Islet precursor cell (in vitro differentiated cells): ENCODE measurements at regions not wholly inside any gene's neighbourhood (a gene's known extent, or its start where the extent isn't known, plus 50 kb on each side); places are given as distances from the start of the nearest gene placed in this dataset.

Source experiments
- DNase-seq: peaks from one replicate; pipeline ENCODE4 v3.0.0-alpha.2; 2018

DNA sequence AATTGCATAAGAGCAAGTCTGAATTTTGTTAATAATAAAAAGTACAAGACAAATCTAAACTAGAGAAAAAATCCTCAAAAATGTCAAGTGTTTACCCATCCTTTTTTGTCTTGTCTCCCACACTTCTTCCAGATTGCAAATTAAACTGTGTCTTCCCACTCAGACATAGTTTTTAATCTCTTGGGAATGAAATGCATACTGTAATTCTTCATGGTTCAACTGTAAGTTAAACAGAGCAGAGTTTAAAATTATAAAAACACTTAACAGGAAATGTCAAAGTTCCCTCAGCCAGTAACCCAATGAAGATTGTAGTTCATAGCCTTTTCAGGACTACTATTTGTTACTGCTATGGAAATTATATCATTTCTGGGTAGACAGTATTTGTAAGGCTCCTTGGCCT is 171.8 kb downstream of the UBE2E3 start:
- no peak for DNase-seq

DNA sequence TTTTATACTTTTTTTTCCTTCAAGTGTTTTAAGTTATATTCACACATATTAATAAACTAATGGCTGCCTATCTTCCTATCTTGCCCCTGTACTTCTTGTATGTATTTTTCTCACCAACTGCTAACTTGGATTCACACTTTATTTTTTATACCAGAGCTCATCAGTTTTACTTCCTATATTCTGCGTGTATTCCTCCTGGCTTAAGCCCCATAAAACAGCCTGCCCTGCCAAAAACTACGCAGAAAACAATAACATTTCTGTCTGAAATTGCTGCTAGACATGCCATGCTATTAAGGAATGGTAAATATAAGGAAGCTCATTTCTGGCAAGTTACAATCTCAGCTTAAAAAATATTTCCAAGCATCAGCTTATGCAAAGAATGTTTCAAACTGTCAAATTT is 172.3 kb downstream of the UBE2E3 start:
- DNase-seq: no peak

DNA sequence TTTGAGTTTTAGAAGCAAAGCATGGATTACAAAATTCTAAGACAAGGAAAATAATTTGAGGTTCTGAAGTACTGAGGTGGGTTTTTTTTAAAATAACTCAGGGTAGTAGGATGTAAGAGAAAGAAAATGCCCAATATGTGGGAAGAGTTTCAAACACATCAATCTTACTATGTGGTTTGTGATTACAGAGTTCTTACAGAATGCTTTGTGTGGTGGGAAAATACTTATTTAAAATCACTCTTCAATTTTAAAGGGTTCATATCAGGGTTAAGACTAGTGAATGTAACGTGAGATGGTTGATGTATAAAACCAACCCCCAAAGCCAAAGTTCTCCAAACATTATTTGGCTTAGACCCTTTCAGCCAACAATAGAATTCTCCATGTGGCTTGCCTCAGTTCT is 173.5 kb downstream of the UBE2E3 start:
- no peak for DNase-seq

DNA sequence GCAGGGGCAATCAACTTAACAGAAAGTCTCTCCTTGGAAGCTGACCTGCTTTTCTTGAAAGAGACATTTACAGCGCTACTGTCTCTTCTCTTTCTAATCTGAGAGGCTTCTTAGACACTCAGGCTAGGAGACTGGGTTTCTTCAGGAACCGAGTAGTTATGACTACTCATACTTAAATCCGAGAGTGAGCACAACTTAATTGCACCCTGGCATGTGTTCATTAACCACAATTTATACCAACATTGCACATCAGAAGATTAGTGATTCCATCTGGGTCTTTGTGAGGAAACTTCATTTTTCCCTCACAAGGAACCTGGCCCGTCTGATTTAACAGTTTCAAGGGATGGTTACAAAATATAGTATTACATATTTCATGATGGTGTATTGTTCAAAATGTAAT is 176.9 kb downstream of the UBE2E3 start:
- DNase-seq: no peak

DNA sequence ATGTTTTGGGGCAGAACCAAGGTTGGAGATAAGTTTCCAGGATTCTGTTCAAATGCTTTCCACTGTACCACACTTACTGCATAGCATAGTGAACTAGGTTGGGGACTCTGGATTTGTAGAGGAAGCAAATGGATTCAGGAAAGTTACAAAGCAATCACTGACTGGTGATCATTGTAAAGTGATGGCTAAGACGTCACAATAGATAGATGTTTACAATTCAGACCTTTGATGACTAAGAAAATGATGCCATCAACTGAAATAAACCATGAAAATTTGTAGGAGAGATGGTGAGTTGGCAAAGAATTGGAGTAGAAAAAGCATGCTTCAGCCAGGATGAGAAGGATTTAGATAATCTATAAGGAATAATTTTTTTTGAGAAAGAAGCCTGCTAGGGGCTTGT is 178.0 kb downstream of the UBE2E3 start:
- no peak for DNase-seq

DNA sequence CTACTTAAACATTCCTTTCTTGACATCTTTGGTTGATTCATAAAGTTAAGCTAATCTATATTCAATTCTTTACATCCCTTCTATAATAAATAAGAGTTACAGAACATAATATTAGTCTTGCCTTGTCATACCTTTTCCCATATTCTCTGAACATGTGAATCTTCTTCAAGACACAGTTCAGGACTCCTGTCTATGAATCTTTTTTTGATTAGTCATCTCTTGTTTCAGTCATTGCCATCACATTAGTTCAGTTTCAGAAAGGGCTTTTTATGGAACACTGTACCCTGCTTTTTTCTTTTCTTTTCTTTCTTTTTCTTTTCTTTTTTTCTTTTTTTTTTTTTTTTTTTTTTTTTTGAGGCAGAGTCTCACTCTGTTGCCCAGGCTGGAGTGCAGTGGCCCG is 181.2 kb downstream of the UBE2E3 start:
- no peak for DNase-seq

DNA sequence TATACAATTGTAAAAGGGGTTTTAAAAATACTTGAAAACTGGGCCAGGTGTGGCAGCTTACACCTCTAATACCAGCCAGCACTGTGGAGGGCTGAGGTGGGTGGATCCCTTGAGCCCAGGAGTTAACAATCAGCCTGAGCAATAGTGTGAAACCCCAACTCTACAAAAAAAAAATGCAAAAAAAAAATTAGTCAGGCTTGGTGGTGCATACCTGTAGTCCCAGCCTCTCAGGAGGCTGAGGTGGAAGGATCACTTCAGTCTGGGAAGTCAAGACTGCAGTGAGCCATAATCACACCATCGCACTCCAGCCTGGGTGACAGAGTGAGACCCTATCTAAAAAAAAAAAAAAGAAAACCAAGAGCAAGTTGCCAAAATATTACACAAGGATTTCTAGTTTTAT is 182.7 kb downstream of the UBE2E3 start:
- no peak for DNase-seq

DNA sequence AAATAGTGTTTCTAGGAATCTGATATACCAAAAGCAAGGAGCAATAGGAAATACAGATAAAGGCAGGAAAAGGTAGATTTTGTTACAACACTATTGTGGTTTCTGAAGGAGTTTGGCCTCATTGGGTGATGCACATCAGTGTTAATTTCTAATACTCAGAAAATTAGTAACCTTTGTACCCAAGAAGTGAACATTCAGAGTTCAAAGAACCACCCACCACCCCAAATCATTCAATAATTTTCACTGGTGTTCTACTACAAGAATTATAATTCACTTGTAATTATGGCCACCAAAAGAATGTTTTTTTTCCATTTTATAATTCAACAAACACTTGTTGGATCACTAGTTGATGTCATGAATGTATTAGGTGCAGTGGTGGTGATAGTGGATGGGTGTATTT is 183.3 kb downstream of the UBE2E3 start:
- DNase-seq: no peak

DNA sequence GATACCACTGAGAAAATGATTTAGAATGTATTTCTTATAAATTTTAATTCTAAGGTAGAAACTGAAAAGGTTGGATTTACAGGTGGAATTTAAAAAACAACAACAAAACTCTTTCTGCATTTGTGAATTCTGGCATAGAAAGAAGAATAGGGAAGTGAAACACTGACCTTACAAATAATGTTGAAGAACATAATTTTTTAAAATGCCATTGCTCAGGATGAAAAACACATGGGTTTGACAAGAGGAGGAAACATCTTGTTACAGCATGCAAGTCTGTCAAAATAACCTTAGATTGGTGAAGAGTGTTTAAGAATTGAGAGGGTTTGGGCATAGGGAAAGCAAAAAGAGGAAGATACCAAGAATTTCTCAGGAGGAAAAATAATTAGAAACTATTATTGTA is 184.3 kb downstream of the UBE2E3 start:
- no peak for DNase-seq

DNA sequence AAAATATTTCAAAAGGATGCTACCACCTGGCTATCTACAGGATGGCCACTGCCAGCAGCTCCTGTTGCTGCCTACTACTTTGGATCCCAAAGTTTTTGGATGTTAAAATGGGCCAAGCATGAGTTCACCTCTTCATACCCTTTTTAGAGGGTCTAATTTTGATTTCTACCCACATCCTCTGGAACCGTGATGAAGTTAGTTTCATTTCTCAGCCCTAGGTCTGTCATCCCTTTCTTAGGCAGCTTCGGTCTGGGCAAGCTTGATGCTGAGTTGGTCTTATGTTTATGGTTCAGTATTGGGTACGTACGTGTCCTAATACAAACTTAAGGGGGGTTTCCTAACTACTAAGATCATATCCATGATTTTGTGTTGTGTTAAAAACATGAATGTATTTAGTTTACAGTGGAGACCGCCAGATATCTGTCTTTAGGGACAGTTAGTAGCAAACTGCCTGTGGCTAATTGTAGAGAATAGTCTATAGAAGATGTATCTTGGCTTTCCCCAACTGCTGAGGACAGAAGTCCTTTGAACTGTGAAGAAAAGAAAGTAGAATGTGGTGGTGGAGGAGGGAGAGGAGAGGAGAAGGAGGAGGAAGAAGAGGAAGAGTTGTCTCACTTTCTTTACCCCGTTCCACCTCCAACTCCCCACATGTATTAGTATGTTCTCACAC is 184.9 kb downstream of the UBE2E3 start:
- DNase-seq: no peak

DNA sequence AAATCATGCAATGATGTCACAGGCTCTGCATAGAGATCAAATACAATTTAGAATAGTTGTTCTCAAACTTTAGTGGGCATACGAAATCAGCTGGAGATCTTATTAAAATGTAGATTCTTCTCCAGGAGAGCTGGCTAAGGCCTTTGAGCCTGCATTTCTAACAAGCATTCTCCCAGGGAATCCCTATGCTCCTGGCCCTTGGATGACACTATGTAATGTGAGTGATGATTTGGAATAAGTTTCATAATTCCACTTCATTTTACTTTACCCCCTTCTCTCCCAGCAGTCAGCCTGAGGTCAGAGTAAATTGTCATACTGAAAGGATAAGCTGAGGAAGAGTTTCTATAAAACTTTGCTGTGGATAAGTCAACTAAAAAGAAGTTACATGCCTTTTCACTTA is 189.1 kb downstream of the UBE2E3 start:
- DNase-seq: no peak

DNA sequence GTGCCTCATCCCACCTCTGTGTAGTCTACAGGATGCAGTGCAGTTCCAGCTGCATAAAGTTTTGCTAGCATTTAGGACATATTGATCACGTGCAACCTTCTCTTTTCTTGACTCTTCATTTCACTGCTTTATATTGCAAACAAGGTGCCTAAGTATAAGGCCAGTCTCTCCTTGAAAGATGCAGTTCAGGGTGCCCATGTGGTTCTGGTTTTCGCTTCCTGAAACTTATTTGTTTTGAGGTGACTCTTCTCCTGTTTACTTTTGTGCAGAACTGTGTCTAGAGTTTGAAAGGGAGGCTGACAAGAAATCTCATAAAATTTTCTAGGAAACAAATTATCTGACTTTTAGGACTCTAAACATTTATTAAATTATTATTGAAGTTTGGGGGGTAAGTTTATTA is 189.9 kb downstream of the UBE2E3 start:
- no peak for DNase-seq

DNA sequence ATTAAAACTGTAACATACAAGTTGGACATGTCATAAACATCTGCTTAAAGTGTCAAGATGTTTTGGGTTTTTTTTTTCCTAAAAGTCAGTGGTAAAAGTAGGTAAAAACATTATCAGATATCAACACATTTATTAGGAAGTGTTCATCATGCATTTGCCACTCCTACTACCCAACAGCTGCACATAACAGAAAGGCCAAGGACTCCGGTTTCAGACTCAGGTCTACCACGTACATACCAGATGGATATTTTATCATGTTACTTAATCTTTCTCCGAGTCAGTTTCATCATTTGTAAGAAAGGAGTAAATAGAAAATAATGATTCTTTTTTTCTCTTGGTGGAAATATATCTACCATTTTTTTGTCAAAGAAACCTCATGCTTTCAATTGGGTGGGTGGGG is 192.3 kb downstream of the UBE2E3 start:
- DNase-seq: no peak

DNA sequence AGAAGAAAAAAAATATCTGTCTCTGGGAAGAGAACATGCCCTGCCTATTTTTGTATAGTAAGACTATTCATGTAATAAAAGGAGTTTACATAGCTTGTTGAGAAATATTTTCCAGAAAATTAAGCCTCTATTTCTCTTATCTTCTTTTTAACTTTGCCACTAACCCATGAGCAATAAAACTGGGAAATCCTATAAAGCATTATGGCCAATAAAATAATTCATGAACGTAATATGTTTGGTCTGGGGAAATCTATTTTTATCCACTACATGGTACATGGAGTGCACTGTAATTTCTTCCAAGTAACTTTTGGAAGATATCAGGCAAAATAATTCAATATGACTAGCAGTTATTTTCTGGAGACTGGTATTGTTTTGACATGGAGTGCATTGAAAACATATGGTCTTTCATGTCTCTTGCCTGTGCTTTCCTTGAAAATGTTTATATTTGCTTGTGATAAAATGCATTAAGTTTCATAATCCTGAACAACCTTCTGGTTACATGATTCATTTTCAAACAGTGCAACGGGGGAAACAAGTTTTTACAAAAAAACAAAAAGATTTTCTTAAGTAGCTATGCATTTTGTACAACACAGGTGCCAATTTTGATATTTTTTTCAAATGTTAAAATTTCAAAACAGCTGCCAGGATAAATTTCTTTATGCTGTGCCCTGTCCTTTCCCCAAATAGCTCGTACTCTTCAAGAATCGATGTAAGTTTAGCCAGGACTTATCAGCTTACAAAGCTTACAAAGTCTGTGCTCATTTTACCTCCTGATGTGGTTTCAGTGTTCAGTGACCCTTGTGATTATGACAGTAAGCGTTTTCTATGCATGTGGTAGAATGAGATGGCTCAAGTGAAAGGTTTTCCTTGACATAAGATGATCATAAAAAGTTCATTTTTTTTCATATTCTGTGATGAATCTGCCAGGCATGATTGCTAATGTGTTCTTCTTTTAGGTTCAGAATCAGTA is 194.5 kb downstream of the UBE2E3 start:
- DNase-seq: no peak

DNA sequence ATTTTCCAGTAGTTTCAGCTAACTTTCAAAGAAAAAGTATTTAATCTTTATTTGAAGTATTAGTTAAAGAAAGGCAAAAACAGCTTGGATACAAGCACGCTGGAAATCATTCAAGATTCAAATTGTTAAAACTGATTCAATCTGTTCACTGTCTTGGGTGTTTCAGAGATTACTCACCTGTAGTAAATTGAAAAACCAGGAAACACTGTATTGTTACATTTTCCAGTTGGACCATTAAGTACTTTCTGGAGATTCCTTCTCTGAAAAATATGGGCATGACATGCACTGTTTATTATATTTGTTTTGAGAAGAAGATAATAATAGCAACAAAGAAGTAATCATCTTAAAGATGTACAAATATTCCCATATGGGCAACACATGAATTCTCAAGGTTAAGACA is 196.1 kb downstream of the UBE2E3 start:
- DNase-seq: no peak

DNA sequence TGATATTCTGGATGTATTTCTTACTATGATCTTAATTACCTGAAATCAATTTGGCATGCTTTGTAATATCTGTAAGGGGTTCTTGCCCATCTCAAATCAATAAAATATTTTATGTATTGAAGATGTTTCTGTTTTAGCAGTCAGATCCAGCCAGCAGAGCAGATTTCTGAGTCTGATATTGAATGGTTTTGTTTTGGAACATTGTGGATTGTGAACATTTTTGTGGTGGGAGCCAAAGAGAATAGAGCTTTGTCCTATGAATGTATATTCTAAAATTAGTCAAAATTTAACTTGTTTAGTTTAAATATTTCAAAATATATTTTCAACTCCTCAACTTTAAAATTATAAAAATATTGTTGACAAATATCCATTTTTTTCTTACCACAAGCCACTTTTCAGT is 197.0 kb downstream of the UBE2E3 start:
- DNase-seq: no peak

DNA sequence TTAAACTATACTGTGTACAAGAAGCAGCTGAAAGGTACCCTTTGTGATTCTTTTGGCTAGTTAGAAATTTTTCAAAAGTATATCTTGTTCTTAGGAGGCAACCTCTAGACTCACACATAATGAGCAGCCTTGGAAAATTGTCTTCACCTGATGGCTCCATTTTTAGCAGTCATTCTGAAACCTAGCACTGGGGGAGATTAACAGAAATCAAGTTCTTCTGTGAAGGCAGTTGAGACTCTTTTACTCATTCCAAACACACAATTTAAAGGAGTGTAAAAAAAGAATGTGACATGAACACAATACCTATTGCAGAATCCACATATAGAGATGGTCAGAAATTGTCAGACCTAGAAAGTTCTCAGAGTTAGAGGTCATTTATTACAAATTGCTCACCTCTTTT is 197.7 kb downstream of the UBE2E3 start:
- no peak for DNase-seq

DNA sequence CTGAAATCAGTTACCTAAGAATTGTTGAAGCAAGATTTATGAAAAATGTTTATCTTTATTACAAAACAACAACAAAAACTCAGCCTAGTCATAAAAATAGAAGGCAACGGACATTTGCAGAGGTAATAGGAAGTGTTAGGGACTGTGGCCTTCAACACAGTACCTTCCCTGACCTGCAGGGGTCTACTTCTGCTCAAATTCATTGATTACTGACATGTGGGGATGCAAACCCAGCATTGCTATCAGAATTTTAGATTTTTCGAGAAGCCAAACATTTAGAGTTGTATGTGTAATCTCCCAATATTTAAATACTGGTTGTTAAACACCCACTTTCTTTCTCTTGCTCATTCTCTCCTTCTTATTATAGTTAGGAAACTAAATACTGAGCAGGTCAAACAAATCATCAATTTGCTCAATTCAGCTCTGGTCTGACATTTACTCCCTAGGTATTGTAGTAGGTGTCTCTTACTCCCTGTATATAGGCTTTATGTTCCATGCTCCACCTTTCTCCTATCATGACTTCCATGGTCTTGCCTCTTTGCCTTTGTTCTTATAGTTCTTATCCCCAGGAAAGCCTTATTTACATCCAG is 198.5 kb downstream of the UBE2E3 start:
- no peak for DNase-seq

DNA sequence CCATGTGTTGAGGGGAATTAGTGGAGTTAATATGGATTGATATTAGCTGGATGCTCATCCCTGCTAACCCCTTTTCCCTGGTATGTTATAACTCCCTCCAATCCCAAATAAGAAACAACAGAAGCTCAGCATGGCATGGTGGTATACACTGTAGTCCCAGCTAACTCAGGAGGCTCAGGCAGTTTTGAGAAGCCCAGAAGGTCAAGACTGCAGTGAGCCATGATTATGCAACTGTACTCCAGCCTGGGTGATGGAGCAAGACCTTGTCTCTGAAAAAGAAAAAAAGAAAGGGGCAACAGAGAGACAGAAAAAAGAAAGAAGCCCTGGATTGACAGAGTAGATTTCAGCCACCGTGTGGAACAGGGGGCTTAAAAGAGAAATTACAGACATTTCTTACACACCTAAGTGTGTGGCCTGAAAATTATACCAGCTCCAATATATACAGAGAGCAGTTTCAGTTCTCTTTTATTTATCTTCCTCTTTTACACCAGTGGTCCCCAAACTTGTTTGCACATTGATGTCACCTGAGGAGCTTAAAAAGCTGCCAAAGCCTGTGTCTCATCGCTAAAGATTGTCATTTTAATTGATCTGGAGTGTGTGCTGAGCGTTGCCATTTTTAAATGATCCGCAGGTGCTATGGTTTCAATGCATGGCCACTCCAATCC is 203.6 kb downstream of the UBE2E3 start:
- no peak for DNase-seq

DNA sequence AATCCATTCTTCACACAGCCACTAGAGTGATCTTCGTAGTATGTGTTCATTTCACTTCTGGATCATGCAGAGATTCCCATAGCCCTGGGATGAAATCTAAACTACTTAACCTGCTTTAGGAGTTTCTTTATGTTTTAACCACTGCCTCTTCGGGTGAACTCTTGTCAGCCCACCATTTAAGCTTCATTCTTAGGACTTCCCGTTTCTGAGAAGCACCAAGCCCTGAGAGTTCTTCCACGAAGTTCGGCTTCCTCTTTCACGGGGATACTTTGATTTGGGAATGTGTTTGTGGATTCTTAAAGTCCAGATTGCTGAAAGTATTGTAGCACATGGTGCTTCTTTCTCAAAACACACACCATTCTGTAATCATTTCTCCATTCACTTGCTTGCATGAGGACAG is 205.0 kb downstream of the UBE2E3 start:
- DNase-seq: no peak

DNA sequence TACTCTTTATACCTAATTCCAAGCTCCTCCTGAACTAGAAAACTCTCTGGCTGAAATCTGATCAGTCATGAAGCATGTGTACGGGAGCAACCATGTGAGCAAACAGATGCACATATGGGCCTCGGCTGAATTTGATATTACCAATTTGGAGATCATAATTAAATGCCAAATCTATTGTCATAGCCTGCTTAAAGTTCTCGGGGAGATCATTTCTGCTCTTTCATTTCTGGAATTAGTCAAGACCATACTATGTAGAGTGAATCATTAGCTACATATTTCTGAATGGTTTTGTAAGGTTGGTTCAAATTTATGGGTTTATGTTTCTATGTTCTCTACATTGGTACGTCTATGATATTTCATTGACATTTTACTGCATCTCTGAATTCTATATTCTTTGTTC is 205.5 kb downstream of the UBE2E3 start:
- no peak for DNase-seq

DNA sequence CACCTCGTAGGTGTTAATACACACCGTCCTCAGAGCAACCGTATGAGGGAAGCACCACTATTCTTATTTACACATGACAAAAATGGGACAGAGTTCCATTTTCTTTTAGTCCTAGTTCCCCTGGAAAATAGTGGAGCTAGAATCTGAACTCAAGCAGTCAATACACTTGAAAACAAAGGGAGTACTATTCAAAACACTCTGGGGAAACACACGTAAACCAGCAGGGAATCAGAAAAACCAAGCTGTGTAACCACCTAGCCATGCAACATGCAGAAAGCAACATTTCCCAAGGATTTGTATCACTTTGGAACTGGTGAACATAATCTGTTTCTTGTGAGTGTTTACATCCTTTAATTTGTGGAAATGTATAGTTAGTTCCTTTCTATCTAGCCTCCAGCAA is 208.2 kb downstream of the UBE2E3 start:
- no peak for DNase-seq

DNA sequence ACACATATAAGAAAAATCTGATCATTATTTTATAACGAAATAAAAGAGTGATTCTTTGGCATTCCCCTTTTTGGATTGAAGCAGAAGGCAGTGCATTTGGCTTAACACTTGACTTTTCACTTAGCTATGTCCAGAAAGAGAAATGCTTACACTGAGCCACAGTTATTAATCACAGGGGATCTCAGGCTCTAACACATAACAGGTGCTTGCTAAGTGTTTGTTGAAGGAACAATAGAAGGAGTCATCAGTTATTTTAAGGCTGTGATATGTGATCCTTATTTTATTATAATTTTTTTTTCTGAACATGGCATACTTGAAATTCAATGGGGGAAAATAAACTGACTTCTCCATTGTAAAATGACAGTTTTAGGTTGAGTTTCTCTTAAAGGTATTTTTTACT is 209.5 kb downstream of the UBE2E3 start:
- DNase-seq: no peak

DNA sequence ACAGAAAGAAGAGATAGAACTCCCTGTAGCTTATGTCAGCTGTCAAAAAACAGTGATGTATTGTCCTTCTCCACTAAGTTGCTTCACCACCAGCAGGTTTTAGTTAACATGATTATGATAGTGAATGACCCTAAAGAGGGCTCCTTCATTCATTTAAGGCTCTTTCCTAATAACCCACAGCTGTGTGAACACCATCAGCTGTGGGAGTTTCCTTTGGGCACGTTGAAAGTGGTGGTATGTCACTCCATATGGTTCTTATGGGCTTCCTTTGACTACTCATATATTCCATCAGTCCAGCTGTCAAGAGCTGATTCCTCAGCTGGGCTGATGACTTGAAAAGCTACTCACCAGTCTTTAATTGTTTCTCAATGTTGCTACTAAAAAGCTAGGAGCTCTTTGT is 210.3 kb downstream of the UBE2E3 start:
- DNase-seq: no peak
